ENCODE measurements at regions not wholly inside any gene's neighbourhood (a gene's known extent, or its start where the extent isn't known, plus 50 kb on each side); places are given as distances from the start of the nearest gene placed in this dataset.

- no peak for TF ChIP-seq CTCF (conservative IDR thresholded peaks at IDR 0.05 in 1 of 2, IDR thresholded peaks at IDR 0.05 in 1 of 2; ENCODE audit: extremely low read depth in 1 of 2, insufficient read depth in 1 of 2, low read depth in 1 of 2, low read length in 2 of 2)
- TF ChIP-seq EZH2 (IDR thresholded peaks at IDR 0.05; ENCODE audit: borderline replicate concordance, low read length) = no peak
These were observed 67.6 kb upstream of the SLC25A33 start for GRCh38 chr1:9471679-9472078.

Data from mammary epithelial cell (primary cell).